ENCODE measurements at regions not wholly inside any gene's neighbourhood (a gene's known extent, or its start where the extent isn't known, plus 50 kb on each side); places are given as distances from the start of the nearest gene placed in this dataset.
A peak's percentile ranks its signal among the peaks of the same experiment; 100 is the strongest.
"Not testable (repeated sequence)": the region's sequence is repeated elsewhere in the genome, so short reads cannot be mapped to it uniquely, and the experiment has no call there.

DNA sequence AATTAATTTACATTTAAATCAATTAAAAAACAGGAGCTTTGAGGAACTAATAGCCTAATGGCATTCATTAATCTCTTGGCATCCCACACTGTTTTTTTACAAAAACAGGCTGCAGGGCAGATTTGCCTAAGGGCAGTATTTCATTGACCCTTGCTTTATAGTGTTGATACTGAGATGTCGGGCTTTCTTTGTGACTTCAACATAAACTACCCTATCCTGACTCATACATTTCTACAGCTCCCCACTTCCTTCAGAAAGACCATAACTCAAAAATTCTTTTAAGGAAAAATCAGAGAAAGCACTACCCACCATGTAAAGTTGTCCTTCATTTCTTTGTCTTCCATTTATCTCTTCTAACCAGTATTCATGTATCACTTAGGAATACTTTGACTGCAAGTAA, 92.2 kb upstream of the NT5E start:
- DNase-seq (ENCODE audit: low spot score): no peak

DNA sequence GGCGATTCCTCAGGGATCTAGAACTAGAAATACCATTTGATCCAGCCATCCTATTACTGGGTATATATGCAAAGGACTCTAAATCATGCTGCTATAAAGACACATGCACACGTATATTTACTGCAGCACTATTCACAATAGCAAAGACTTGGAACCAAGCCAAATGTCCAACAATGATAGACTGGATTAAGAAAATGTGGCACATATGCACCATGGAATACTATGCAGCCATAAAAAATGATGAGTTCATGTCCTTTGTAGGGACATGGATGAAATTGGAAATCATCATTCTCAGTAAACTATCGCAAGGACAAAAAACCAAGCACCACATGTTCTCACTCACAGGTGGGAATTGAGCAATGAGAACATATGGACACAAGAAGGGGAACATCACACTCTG, 93.1 kb upstream of the NT5E start:
- not testable (repeated sequence) for DNase-seq (ENCODE audit: low spot score)

DNA sequence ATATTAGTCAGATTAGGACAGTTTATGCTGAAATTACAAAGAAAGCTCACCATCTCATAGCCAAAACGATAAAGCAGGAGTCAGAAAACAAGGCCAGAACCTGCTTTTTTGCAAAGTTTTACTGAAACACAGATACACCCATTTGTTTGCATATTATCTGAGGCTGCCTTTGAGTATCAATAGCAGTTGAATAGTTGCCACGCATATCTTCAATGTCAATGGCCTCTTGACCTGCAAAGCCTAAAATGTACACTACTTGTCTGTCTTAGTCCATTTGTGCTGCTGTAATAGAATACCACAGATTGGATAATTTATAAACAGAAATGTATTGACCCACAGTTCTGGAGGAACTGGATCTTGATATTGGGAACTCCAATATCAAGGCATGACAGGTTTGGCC, 94.1 kb upstream of the NT5E start:
- DNase-seq (ENCODE audit: low spot score): no peak

DNA sequence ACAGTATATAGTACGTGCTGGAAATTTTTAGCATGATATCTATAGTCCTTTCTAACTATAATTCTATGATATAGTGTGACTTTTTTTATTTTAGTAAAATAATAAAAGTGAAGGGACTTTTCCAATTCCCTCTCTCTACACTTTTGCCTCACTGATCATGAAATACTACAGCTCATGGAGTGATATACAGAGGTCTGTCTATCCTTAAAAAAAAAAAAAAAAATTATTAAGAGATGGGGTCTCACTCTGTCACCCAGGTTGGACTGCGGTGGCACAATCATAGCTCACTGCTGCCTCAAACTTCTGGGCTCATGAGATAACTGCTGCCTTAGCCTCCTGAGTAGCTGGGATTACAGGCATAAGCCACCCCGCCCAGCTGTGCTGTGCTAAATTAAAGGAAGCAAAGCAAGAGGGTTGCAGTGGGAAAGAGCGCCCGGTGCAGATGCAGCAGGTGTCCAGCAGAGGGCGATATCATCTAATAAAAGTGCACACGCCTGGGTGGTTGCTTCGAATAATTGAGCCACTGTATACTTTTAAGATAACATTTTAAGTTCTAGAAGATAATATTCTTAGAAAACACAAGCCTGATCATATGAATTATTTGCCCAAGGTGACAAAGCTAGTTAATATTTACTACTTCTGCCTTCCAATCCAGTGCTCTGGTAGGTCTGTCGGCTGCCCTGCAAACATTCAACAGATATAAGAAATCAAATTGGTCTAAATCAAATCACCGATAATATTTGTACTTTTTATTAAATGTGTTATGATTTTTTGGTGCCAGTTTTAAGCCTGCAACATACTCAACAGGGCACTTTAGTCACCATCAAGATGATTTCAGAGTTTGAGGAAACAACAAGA, 94.9 kb upstream of the NT5E start:
- DNase-seq (ENCODE audit: low spot score): peak; percentile 81

DNA sequence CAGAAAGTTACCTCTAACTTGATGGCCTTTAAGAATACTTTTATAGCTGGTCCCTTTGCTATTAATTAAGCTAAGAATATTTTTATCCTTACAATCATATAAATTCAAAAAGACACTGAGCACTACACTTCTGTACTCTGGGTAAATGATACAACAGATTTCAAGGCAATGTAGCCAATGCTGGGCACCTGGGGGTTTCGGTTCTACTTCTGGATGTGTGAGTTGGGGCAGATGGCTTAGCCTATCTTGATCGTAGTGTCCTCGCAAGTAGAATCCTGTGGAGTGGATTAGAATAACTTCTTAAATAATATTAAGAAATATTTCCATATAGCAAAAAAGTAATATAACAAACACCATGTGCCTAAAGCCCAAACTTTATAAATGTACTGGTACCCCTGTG, 96.9 kb upstream of the NT5E start:
- no peak for DNase-seq (ENCODE audit: low spot score)

DNA sequence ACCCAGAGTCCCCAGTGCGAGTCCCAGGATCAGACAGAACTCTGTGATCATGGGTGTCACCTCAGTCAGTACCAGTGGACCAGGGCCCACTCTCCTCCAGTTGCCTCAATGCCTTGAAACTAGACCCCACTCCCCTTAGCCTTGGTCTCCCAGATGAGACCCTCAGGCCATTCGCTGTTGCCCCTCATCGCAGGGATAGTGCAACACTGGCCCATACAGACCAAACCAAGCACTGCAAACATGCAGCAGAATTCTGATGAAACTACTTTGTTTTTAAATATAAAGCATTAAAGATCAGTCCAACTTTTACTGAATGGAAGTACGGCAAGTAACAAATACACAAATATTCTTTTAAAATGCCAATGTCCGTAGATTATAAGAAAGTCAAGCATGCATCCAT, 101.2 kb upstream of the NT5E start:
- no peak for DNase-seq (ENCODE audit: low spot score)

DNA sequence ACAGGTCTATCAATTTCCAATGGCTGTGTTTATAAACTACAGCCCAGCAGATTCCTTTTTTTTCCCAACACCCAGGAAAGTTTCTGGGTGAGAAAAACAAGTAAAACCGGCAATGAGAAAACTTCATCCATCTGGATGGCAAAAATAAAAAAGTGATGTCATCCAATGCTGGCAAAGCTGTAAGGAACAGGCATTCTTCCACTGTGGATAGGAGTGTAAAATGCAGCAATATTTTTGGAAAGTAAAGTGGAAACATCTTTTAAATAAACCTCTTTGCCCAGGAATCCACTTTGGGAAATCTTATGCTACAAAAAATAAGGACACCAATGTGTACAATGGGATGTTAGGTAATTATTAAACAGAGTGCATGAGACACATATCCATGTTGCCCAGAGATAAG, 102.1 kb upstream of the NT5E start:
- peak; percentile 40 for DNase-seq (ENCODE audit: low spot score)

DNA sequence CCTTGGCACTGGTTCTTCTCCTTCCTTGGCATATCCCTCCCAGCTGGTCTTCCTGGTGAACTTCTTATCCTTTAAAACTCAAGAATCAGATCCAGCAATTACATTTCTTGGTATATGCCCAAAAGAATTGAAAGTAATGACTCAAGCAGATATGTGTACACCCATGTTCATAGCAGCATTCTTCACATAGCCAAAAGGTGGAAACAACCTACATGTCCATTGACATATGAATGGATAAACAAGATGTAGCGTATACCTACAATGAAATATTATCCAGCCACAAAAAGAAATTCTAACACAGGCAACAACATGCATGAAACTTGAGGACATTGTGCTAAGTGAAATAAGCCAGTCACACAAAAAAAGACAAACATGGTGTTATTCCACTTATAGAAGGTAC, 103.7 kb upstream of the NT5E start:
- DNase-seq (ENCODE audit: low spot score): no peak

DNA sequence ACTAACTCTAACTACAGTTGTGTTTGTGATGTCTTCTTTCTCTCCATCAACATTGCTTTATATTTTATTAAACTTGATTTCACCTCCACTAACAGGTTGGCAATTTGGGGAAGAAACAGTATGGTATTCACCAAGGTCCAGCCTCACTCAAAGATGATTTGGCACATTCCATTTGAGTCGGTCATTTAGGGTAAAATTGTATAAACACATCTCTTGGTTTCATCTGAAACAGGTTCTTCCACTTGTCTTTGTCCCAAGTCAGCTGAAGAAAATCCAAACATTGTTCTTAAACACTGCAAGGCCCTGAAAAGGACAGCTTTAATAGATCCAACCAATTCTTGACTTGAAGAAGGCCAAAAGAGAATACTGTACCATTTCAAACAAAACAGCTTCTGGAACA, 104.9 kb upstream of the NT5E start:
- DNase-seq (ENCODE audit: low spot score): no peak

DNA sequence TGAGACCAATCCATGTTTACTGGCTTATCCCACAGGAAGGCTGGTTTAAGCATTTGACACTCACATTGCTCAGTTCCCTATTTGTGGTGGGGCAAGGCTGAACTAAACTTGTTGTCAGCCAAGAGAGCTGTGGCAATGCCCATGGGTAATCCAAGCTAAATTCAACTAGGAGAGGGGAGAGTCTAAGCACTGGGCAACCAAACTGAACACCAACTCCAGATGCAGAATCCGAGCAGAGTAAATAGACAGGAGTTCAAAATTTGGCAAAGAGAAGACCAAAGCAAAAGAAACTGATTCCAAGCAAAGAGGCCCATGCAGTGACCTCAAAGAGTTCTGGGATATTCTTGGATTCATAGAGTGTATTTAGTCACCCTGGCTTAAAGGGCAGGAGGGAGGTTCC, 106.5 kb upstream of the NT5E start:
- DNase-seq (ENCODE audit: low spot score): no peak

DNA sequence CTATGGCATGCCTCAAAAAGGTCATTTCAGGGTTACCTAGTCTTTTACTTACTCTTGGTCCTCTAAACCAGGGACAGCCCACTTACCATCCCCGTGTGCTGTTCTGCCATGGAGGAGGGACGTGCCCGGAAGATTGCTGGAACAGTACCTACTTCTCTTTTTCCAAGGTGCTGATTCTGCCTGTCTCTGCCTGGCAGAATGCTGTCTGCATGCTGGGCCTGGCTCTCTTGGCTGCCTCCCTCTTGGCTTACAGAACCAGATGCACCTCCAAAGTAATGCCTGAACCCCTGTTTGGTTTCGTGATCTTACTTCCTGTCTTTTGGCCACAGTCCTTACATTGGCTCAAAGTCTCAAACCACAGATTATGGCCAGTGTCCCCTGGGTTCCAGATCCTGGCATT, 120.7 kb upstream of the NT5E start:
- DNase-seq (ENCODE audit: low spot score): no peak

DNA sequence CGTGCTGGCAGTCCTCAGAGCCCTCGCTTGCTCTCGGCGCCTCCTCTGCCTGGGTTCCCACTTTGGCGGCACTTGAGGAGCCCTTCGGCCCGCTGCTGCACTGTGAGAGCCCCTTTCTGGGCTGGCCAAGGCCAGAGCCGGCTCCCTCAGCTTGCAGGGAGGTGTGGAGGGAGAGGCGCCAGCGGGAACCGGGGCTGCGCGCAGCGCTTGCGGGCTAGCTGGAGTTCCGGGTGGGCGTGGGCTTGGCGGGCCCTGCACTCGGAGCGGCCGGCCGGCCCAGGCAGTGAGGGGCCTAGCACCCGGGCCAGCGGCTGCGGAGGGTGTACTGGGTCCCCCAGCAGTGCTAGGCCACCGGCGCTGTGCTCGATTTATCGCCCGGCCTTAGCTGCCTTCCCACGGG, 124.1 kb upstream of the NT5E start:
- DNase-seq (ENCODE audit: low spot score): not testable (repeated sequence)

DNA sequence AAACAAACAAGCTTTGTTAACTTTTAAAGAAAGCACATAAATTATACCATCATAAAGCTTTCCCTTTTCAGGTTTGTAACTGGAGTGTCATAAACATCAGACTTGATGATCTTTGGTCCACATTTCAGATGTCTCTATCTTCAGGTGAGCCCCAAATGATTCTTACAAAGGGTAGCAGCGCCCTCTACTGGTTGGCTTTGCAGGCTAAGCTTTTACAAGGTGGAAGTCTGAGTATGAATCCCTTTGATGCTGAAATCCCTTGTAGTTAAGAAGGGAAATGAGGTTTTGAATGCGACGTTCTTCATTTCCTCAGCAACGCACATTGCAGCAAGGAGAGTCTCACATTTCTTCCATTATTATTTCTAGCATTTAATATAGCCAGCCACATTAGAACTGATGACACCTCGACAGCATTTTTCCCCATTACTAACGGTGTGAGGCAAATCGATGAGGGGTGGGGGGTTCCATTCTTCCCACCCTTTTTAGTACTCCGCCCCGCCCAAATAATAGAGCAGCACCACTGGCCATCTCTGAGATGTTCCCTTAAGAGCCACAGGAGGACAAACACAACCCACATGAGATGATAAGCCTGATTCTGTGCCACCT, 126.3 kb upstream of the NT5E start:
- peak; percentile 63 for DNase-seq (ENCODE audit: low spot score)

DNA sequence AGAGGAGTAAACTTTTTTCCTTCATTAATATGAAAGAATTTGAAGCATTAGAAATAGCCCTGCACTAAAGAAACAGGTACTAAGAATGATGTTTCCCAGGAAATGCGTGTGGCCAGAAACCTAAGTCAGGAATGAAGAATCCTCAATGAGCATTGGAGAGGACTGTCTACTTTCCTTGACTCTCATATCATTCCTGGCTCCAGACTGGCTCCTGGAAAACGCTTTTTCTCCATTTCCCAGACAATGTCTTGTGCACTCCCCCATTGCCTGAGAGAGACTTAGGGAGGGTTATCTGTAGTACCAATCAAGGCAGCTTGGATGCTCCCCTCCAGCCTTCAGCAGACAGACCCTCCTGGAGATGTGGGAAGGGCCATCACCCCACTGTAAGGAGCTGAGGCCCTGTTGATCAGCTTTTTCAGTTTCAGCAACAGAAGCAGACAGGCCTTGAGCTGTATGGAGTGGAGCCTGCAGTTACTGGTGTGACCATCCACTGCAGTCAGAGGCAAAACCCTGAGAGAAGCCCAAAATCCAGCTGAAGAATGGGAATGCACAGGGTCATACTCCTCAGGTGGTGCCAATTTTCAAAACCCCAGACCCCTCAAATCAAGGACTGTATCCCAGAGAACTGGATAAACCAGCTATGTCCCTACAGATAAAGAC, 127.3 kb upstream of the NT5E start:
- no peak for DNase-seq (ENCODE audit: low spot score)

DNA sequence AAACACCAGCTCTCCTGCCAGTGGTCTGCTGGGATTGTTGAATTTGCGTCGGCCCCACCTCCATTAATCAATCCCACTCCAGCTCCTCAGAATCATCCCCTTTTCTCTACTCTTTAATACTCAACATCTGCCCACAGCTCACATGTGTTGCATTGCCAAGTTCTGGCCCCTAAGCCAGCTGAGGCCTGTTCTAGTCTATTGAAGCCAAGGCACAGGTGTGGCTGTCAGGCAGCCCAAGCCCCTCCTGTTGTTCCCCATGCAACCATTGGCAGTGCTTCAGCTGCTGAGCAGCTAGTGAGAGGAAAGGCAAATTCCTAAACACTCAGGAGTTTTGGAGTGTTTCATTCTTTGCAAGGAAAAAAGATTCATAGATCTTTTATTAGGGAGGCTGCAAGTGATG, 128.0 kb upstream of the NT5E start:
- no peak for DNase-seq (ENCODE audit: low spot score)

DNA sequence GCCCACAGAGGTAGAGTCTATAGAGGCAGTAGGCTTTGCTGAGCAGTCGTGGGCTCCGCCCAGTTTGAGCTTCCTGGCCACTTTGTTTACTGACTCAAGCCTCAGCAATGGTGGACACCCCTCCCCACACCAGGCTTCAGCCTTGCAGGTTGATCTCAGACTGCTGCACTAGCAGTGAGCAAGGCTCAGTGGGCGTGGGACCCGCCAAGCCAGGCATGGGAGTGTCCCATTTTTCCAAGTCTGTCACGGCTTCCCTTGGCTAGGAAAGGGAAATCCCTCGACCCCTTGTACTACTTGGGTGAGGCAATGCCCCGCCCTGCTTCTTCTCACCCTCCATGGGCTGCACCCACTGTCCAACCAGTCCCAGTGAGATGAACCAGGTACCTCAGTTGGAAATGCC, 135.3 kb upstream of the NT5E start:
- no peak for DNase-seq (ENCODE audit: low spot score)

DNA sequence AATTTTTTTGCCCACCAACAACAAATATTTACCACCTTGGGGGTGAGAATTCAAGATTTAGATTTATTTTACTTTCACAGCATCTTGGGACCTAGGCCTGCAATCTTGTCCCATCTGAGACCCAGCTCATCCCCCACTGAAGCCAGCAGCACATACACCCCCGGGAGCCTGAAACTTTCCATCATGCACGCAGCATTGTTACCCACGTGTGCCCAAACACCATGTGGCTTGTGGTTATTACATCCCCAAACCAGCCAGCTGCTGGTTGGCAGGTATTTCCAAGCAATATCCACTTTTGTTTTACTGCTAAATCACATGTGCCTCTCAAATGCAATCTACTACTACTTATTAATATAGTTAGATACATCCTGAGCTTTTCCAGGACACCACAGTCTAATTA, 149.3 kb upstream of the NT5E start:
- DNase-seq (ENCODE audit: low spot score): no peak

DNA sequence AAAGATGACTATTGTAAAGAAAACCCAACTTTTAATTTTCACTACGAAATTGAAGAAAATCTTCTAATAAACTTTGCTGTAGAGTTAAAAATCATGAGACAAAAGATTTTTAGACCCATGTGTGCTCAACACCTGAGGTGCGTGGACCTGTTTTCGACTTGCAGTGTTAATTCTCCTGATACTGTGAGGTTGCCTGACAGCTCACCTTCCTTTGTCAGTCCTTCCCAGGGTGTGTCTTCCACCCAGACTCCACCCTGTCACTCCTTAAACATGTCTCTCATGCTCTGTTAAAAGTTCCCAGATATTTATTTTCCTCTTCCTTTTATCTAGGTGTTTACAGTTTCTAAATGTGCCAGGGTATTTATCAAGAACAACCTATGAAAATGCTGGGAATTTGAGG, 151.3 kb upstream of the NT5E start:
- DNase-seq (ENCODE audit: low spot score): no peak

DNA sequence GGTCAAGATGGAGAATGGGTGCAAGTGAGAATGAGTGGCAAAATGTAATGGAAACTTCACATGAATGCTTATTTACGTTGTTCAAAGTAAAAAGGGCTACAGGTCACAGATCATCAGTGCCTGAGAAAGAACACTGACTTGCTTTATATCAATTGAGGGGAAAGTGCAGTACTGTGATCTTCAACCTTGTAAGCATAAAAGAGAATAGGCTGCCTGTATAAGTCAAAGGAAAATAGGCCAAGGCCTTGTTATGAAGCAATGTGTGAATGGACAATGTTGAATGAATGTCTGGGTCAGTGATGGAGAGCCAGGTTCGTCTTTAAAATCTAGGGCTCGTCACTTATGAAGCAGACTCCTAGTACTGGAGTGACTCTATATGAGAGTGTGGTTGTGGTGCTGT, 158.6 kb upstream of the NT5E start:
- DNase-seq (ENCODE audit: low spot score): no peak

DNA sequence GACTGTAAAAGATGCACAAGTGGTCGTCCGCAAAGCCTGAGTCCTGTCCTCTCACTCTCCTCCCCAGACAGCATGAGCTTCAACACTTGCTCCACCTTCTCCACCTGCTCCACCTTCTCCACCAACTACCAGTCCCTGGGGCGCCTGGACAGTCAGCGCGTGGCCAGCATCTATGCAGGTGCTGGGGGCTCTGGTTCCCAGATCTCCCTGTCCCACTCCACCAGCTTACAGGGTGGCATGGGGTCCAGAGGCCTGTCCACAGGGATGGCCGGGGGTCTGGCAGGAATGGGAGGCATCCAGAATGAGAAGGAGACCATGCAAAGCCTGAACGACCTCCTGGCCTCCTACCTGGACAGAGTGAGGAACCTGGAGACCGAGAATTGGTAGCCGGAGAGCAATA, 162.2 kb upstream of the NT5E start:
- DNase-seq (ENCODE audit: low spot score): no peak

DNA sequence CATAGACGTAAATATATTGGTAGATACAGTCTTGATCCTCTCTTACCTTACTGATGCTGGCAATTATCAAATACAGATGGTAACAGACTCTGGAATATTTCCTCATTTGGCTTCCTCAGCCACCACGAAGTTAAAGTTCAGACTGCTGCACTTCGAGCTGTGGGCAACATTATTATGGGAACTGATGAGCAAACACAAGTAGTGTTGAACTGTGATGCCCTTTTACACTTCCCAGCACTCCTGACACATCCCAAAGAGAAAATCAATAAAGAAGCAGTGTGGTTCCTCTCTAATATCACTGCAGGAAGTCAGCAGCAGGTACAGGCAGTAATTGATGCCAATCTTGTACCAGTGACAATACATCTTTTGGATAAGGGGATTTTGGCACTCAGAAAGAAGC, 162.7 kb upstream of the NT5E start:
- no peak for DNase-seq (ENCODE audit: low spot score)

DNA sequence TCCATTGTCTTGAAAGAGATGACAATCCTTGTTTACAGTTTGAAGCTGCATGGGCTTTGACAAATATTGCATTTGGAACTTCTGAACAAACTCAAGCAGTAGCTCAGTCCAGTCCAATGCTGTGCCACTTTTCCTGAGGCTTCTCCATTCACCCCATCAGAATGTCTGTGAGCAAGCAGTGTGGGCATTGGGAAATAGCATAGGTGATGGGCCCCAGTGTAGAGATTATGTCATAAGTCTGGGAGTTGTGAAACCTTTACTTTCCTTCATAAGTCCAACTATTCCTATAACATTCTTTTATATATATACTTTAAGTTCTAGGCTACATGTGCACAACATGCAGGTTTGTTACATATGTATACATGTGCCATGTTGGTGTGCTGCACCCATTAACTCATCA, 163.4 kb upstream of the NT5E start:
- DNase-seq (ENCODE audit: low spot score): not testable (repeated sequence)

DNA sequence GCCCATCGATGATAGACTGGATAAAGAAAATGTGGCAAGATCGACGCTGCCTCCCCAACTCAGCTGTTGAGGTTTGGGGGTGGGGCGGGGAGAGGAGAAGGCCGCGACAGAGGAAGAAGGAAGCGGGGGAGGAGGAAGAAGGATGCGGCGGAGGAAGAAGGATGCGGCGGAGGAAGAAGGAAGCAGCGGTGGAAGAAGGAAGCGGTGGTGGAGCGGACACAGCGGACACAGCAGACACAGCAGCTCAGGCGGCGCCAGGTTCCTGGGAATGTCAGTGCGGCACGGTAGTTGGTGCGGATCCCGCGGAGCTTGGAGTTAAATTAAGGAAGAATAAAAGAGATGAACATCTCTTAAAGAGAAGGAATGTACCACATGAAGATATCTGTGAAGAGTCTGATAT, 163.9 kb upstream of the NT5E start:
- no peak for DNase-seq (ENCODE audit: low spot score)

DNA sequence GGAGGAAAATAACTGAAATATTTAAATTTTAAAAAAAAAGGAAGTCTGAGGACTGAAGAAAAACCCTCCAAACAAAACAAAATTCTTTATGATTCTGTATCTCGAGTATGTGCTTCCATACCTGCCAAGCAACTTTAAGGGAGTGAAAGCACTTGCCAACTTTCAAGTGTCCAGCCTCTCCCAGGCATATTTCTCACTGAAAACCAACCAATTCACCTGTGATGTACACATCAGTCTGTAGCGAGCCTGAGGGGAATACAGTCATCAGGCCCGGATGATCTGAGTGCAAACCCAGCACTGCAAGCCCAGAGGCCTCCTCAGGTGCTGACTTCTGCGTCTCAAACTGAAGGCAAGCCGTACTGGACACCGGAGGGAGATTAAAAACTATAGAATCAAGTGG, 164.8 kb upstream of the NT5E start:
- DNase-seq (ENCODE audit: low spot score): no peak

Measured in AG20443 (cell line).